ENCODE measurements at regions not wholly inside any gene's neighbourhood (a gene's known extent, or its start where the extent isn't known, plus 50 kb on each side); places are given as distances from the start of the nearest gene placed in this dataset.
"Not testable (repeated sequence)": the region's sequence is repeated elsewhere in the genome, so short reads cannot be mapped to it uniquely, and the experiment has no call there.

DNA sequence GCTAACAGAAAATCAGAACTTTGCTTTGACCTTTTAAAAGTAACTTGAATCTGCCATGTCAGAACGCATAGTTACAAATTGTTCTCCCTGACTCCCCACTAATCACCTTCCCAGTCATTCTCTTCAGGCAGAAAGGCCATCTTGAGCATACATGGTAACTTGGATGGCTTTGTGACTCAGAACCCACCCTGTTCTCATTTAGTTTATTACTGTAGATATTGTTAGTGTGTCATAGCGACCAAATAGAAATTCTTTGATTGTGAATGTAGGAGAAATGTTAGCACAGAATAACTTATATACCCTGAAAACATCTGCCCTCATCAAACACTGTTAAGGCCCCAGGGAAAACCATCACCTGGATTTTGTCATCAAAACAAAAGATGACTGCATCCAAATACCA, 382.0 kb downstream of the MAGEB5 start:
- Mint-ChIP-seq H3K27me3 (no peaks in the 10 kb centered on the region), H3K9me3 (peaks cover 0 to 10% (median 2%) of the 10 kb centered on the region in 7 donors), H3K27ac (no peak overlapping the region), H3K36me3 (no peaks in the 10 kb centered on the region), H3K4me1 (no peaks in the 10 kb centered on the region), H3K4me3 (no peak overlapping the region)
- ATAC-seq (ENCODE audit: low read depth in 2 of 2) (no peak), DNase-seq (no peak)

DNA sequence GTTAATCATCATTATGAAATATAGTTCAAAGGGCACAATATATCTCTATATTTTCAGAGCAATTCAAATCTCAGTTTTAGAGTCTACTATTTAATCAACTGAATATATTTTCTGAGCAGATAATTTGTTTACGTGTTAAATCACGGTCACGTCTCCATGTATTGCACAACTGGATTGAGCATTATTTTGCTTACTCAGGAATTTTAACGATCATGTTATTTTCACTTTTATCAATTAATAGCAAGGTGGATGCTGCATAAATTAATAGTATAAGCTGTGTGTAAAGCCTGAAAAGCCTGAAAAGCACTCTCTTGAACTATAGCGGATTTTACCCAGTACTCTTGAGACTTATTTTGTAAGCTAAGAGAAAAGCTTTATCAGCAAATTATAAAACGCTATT, 374.9 kb downstream of the MAGEB5 start:
- Mint-ChIP-seq H3K27ac (no peak overlapping the region), H3K36me3 (no peaks in the 10 kb centered on the region)

DNA sequence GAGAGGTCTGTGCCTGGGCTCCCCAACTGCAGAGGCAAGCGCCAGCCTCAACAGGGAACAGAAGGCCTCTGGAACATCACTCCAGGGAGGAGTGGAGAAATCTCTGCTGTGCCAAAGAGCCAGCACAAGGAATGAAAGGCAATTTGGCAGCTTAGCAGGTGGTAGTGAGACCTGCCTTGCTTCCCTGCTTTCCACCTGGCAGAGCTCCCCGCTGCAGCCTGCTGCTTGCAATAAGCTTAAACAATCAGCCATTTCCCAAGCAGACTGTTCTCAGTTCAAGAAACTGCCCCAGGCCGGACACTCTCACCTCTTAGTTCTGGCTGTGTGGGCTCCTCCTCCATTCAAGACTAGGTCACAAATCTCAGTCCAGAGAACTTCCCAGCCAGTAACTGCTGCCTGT, 370.6 kb downstream of the MAGEB5 start:
- no peaks in the 10 kb centered on the region for H3K36me3 Mint-ChIP-seq
- H3K9me3 Mint-ChIP-seq, result peaks cover 0 to 7% (median 3%) of the 10 kb centered on the region in 7 donors
- H3K4me1 Mint-ChIP-seq, result no peaks in the 10 kb centered on the region
- no peak overlapping the region for H3K27ac Mint-ChIP-seq
- DNase-seq (no peak), ATAC-seq (ENCODE audit: low read depth in 2 of 2) (no peak)
- no peaks in the 10 kb centered on the region for H3K27me3 Mint-ChIP-seq
- no peak overlapping the region for H3K4me3 Mint-ChIP-seq

More for the DNA sequence above, 374.9 kb downstream of the MAGEB5 start:
- no peaks in the 10 kb centered on the region for H3K27me3 Mint-ChIP-seq
- peaks cover 0 to 4% (median 2%) of the 10 kb centered on the region in 7 donors for H3K9me3 Mint-ChIP-seq
- H3K4me3 Mint-ChIP-seq, result no peak overlapping the region
- DNase-seq, result no peak
- no peak for ATAC-seq (ENCODE audit: low read depth in 2 of 2)
- H3K4me1 Mint-ChIP-seq, result no peaks in the 10 kb centered on the region

DNA sequence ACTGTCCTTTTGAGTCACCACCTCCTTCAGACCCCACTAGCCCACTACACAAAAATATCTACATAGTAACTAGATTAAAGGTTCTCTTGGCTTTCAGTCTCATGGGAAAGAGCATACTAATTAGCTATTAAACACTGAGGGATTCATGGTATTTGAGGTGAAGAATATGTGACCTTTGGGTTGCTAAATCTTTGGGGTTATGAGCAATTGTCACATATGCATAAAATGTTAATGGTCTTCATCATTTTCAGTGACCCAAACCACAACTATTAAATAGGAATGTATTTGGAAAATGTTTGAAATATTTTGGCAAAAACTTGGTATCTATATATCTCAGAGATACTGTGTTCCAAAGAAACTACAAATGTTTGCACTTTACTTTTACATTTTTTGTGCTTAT, 365.1 kb downstream of the MAGEB5 start:
- no peak for DNase-seq
- Mint-ChIP-seq H3K4me3 (no peak overlapping the region), H3K36me3 (no peaks in the 10 kb centered on the region), H3K4me1 (no peaks in the 10 kb centered on the region), H3K27me3 (no peaks in the 10 kb centered on the region), H3K27ac (no peak overlapping the region), H3K9me3 (peaks cover 0 to 11% (median 3%) of the 10 kb centered on the region in 7 donors)
- no peak for ATAC-seq (ENCODE audit: low read depth in 2 of 2)

DNA sequence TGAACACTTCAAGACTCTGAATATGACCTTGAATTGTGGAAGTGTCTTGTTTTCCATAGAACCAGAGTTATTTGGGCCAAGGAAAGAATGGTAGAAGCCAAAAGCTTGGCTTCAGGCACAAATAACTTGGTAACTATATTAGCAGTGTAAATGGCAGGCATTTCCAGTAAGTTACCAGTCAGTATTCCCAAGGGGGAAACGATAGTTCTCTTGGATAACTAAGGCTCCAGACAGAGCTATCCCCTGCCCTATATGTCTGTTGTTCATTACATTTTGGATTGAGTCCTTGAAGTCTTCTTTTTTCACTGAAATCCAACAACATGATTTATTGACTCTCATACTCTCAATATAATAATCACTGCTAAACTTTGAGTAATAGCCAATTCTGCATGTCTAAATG, 364.1 kb downstream of the MAGEB5 start:
- Mint-ChIP-seq H3K27ac (no peak overlapping the region), H3K4me3 (no peak overlapping the region), H3K9me3 (peaks cover 0 to 11% (median 2%) of the 10 kb centered on the region in 7 donors), H3K27me3 (no peaks in the 10 kb centered on the region), H3K36me3 (no peaks in the 10 kb centered on the region), H3K4me1 (no peaks in the 10 kb centered on the region)
- DNase-seq (no peak), ATAC-seq (ENCODE audit: low read depth in 2 of 2) (no peak)

DNA sequence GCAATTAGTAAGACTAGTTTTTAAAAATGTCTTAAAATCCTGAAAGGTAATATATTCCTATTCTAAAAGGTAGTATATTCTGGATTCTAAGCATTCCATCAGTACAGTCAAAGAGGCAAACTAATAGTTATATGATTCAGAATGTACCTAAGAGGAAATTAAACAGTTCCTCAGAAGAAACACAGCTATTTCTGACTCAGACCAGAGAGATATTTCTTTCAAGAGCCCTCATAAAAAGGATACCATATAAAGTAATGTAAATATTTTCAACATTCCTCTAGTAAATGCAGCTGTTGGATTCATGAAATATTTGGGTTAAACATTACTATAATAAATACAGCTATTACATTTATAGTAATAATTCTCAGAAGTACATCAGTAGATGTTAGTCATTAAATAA, 358.3 kb downstream of the MAGEB5 start:
- no peaks in the 10 kb centered on the region for H3K4me1 Mint-ChIP-seq

DNA sequence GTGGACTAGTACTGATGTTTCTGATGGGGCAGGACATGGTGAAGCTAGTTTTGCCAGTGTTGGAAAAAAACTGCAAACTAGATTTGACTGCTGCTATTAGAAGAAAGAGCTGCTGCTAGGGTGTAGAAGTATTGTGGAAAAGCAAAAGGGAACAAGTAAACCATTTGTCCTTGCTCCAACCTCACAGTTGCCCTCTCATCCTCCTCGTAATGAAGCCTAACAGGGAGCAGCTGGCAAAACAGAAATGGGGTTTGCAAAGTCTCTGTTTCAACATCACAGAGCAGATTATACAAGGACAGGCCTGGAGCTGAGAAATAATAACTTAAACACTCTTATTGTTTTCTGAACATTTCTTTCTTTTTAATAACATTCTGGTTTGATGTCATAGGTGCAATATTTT, 346.2 kb downstream of the MAGEB5 start:
- H3K4me1 Mint-ChIP-seq, result no peaks in the 10 kb centered on the region
- no peak overlapping the region for H3K4me3 Mint-ChIP-seq
- H3K27ac Mint-ChIP-seq, result no peak overlapping the region
- no peaks in the 10 kb centered on the region for H3K36me3 Mint-ChIP-seq
- no peak for ATAC-seq (ENCODE audit: low read depth in 2 of 2)
- no peaks in the 10 kb centered on the region for H3K27me3 Mint-ChIP-seq
- no peak for DNase-seq
- H3K9me3 Mint-ChIP-seq, result peaks cover 0 to 5% (median 2%) of the 10 kb centered on the region in 7 donors

More for the DNA sequence above, 358.3 kb downstream of the MAGEB5 start:
- peaks cover 0 to 9% (median 3%) of the 10 kb centered on the region in 7 donors for H3K9me3 Mint-ChIP-seq
- H3K27me3 Mint-ChIP-seq, result no peaks in the 10 kb centered on the region
- H3K36me3 Mint-ChIP-seq, result no peaks in the 10 kb centered on the region
- no peak for DNase-seq
- no peak for ATAC-seq (ENCODE audit: low read depth in 2 of 2)
- no peak overlapping the region for H3K4me3 Mint-ChIP-seq
- no peak overlapping the region for H3K27ac Mint-ChIP-seq

DNA sequence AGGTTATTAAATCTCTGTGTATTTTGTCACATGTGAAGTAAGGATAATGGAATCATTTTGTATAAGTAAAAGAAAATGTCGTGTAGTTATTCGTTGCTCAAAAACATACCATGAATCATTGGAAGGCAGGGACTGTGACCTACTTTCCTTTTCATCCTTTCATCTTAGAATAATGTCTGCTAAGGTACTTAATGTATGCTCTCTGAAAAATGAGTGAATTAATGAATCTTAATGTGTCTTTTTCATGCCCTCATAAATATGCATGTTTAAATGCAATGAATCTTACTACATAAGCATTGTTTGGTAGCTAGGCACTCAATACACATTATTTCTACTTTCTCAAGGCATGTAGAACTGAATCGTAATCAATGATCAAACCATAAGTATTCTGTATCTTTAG, 343.9 kb downstream of the MAGEB5 start:
- Mint-ChIP-seq H3K4me3 (no peak overlapping the region), H3K27ac (no peak overlapping the region), H3K36me3 (no peaks in the 10 kb centered on the region), H3K9me3 (peaks cover 0 to 11% (median 0%) of the 10 kb centered on the region in 7 donors), H3K27me3 (no peaks in the 10 kb centered on the region), H3K4me1 (no peaks in the 10 kb centered on the region)
- DNase-seq (no peak), ATAC-seq (ENCODE audit: low read depth in 2 of 2) (no peak)

DNA sequence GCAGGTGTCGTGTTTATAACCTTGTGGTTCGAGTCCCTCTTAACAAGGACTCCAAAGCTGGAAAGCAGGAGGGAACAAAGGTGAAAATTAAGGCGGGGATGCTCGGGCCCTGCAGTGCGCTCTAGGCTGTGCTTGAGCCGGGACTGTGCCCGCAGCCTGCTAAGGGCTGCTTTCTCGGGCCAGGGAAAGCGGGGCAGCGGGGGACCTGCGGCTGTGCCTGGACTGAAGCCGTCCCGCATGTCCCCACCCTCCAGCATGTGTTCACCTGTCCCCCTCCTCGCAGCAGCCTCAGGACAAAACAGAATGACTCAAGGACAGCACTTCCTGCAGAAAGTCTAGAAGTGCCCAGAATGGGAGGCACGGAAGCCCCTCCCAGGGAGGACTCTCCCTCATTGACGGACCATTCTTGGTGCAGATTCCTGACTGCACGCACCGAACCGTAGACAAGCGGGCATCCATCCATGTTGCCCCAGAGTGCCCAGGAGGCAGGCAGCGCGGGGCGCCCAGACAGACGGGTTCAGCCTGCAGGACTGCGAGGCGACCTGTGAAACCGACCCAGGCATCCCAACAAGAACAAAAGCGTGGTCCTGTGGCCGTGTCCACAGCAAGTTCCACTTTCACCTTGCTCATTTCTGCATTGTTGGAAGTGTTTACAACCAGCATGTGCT, 342.9 kb downstream of the MAGEB5 start:
- no peaks in the 10 kb centered on the region for H3K27me3 Mint-ChIP-seq
- H3K36me3 Mint-ChIP-seq, result no peaks in the 10 kb centered on the region
- DNase-seq (no peak), ATAC-seq (ENCODE audit: low read depth in 2 of 2) (no peak)
- H3K4me1 Mint-ChIP-seq, result no peaks in the 10 kb centered on the region
- no peak overlapping the region for H3K4me3 Mint-ChIP-seq
- peaks cover 0 to 12% (median 0%) of the 10 kb centered on the region in 7 donors for H3K9me3 Mint-ChIP-seq
- H3K27ac Mint-ChIP-seq, result peak overlapping the region in 1 of 6 donors; percentile 50

DNA sequence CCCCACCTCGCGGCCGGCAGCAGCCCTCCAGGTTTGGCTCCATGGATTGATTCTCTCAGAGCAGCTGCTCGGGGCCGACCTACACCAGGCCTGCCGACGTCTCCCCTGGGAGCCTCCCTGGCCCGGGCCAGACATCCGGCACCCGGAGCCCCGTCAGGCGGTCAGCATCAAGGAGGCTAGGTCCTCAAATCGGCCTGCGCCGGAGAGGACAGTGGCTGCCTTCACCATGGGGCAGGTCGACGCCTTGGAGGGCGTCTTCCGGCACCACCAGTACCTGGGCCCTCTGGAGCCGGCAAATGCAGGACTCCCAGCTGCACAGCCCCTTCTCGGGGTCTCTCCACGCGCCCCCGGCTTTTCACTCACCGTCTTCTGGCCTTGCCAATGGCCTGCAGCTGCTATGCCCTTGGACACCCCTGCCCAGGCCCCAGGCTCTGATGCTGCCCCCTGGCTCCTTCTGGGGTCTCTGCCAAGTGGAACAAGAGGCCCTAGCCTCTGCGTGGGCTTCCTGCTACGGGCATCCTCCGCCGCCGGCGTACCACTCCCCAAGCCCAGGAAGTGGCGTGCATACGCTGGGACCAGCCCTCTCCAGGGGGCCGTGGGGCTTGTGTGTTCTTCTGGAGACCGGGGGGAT, 341.8 kb downstream of the MAGEB5 start:
- H3K27ac Mint-ChIP-seq, result no peak overlapping the region
- no peaks in the 10 kb centered on the region for H3K4me1 Mint-ChIP-seq

DNA sequence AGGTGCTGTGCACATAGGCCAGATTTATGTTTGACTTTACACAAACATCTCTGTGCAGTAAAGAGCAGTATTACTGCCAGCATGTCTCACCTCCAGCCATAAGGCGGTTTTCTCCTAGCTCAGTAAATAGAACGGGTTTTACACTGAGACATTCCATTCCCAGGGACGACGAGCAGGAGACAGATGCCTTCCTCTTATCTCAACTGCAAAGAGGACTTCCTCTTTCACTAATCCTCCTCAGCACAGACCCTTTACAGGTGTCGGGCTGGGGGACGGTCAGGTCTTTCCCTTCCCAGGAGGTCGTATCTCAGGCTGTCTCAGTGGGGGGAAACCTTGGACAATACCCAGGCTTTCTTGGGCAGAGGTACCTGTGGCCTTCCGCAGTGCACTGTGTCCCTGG, 309.8 kb downstream of the MAGEB5 start:
- not testable (repeated sequence) for H3K27ac Mint-ChIP-seq; H3K36me3 Mint-ChIP-seq; DNase-seq; H3K27me3 Mint-ChIP-seq; H3K4me3 Mint-ChIP-seq; ATAC-seq (ENCODE audit: low read depth in 2 of 2); H3K4me1 Mint-ChIP-seq
- H3K9me3 Mint-ChIP-seq, result peaks cover 0 to 11% (median 5%) of the 10 kb centered on the region in 7 donors

More for the DNA sequence above, 341.8 kb downstream of the MAGEB5 start:
- Mint-ChIP-seq H3K36me3 (no peaks in the 10 kb centered on the region), H3K27me3 (no peaks in the 10 kb centered on the region), H3K4me3 (no peak overlapping the region), H3K9me3 (peaks cover 0 to 12% (median 1%) of the 10 kb centered on the region in 7 donors)
- ATAC-seq (ENCODE audit: low read depth in 2 of 2) (no peak), DNase-seq (no peak)

DNA sequence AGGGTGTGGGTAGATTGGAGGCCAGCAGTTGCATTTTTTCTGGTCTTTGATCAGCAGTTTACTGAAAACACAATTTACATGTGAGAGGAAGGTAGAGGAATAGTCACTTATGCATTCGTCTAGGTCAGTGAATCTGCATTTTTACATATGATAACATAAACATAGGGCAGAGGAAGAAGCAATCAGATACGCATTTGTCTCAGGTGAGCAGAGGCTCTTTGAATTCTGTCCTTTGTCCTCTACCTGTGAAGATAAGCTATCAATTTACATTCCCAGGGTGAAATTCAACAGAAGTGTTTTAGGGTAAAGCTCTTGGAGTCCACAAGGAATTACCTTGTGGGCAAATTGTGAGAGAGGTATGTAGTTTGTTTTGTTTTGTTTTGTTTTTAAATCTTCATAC, 306.5 kb downstream of the MAGEB5 start:
- no peak overlapping the region for H3K4me3 Mint-ChIP-seq
- ATAC-seq (ENCODE audit: low read depth in 2 of 2), result no peak
- no peaks in the 10 kb centered on the region for H3K27me3 Mint-ChIP-seq
- peaks cover 0 to 18% (median 5%) of the 10 kb centered on the region in 7 donors for H3K9me3 Mint-ChIP-seq
- H3K36me3 Mint-ChIP-seq, result no peaks in the 10 kb centered on the region
- H3K27ac Mint-ChIP-seq, result no peak overlapping the region
- H3K4me1 Mint-ChIP-seq, result no peaks in the 10 kb centered on the region
- DNase-seq, result no peak

DNA sequence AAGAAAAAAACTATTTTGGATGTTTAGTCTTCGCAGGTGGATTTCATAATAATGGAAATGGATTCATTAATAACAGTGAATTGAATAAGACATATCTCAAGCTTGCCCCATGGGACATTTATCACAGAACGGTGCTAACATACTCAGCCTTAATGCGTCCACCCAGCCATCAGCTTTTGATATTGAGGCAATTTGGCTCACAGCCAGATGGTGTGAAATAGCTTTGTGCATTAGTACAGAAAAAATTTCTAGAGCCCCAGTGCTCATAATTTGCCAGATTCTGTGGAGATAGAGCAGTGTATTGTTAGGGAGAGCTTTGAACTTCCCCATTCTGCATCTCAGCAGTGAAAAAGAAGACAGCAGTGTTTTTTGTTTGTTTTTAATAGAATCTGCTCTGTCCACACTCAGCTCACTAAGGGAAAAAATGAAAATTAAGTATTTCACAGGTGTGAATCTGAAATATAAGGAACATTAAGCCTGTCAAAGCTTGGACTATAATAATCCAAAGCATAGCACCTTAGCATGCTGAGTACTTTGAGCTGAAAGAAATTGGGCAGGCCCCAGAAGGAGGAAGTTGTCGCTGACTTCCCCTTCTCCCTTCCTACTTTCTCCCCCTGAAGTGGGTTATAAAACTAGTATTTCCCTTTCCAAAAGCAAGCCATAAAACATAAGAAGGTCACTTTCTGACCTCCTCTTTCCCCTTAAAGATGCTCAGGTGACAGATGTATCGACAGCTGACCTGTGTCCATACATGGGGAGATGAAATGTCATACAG, 295.8 kb downstream of the MAGEB5 start:
- ATAC-seq (ENCODE audit: low read depth in 2 of 2) (no peak), DNase-seq (no peak)
- Mint-ChIP-seq H3K27me3 (no peaks in the 10 kb centered on the region), H3K4me3 (no peak overlapping the region), H3K27ac (no peak overlapping the region), H3K4me1 (no peaks in the 10 kb centered on the region), H3K36me3 (no peaks in the 10 kb centered on the region), H3K9me3 (peaks cover 0 to 10% (median 0%) of the 10 kb centered on the region in 7 donors)

DNA sequence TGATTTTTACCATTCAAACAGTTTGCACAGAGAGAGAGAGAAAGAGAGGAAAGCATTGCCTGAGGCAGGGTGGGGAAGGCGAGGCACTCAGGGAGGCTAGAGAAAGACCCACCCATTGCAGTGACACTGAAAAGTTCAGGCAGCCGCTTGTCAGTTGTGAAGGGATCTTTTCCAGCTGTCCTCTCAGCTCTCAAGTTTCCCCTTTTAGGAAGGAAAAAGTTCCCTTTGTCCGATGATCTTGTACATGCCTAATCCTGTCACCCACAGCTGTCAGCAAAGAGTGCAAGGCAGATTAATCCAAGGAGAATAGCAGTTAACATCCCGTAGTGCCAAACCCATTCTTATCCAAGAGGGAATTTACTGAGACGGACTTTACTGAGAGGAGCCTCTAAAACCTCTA, 255.0 kb downstream of the MAGEB5 start:
- no peaks in the 10 kb centered on the region for H3K4me1 Mint-ChIP-seq

More for the DNA sequence above, 255.0 kb downstream of the MAGEB5 start:
- H3K27me3 Mint-ChIP-seq, result no peaks in the 10 kb centered on the region
- ATAC-seq (ENCODE audit: low read depth in 2 of 2) (no peak), DNase-seq (no peak)
- no peak overlapping the region for H3K27ac Mint-ChIP-seq
- H3K9me3 Mint-ChIP-seq, result peaks cover 0 to 36% (median 5%) of the 10 kb centered on the region in 7 donors
- H3K36me3 Mint-ChIP-seq, result no peaks in the 10 kb centered on the region
- no peak overlapping the region for H3K4me3 Mint-ChIP-seq

Measured in naive B cell (primary cell).